H9 (cell line): ENCODE measurements at regions not wholly inside any gene's neighbourhood (a gene's known extent, or its start where the extent isn't known, plus 50 kb on each side); places are given as distances from the start of the nearest gene placed in this dataset.

Experiments
- DNase-seq: peaks from one replicate; pipeline ENCODE4 v3.0.0-alpha.2; 2017
- H2AFZ ChIP-seq: one replicate; pipeline ENCODE4 v1.6.1; 2013; ENCODE audit warnings: mild to moderate bottlenecking, low read length, control low read depth, moderate library complexity
- H2AK5ac ChIP-seq: 2 replicates; pipeline ENCODE4 v1.6.1; 2013; ENCODE audit warnings: low read length, control low read depth, mixed read lengths; ENCODE audit not compliant: insufficient read length
- H2BK120ac ChIP-seq: one replicate; pipeline ENCODE4 v1.6.1; 2013; ENCODE audit warnings: low read depth, mild to moderate bottlenecking, low read length, control low read depth, inconsistent platforms; ENCODE audit not compliant: poor library complexity, severe bottlenecking
- H2BK12ac ChIP-seq: 2 replicates; pipeline ENCODE4 v1.6.1; 2013; ENCODE audit warnings: low read length, control low read depth, mixed read lengths, low read depth; ENCODE audit not compliant: insufficient read length
- H2BK15ac ChIP-seq: 2 replicates; pipeline ENCODE4 v1.6.1; 2013; ENCODE audit warnings: low read depth, low read length, control low read depth
- H2BK20ac ChIP-seq: one replicate; pipeline ENCODE4 v1.6.1; 2013; ENCODE audit warnings: low read depth, mild to moderate bottlenecking, low read length, control low read depth, inconsistent platforms; ENCODE audit not compliant: poor library complexity, severe bottlenecking
- H2BK5ac ChIP-seq: 2 replicates; pipeline ENCODE4 v1.6.1; 2013; ENCODE audit warnings: low read length, control low read depth, mixed read lengths; ENCODE audit not compliant: insufficient read length
- H3K14ac ChIP-seq: 2 replicates; pipeline ENCODE4 v1.6.1; 2013; ENCODE audit warnings: low read length, control low read depth; ENCODE audit not compliant: insufficient read depth
- H3K18ac ChIP-seq: 2 replicates; pipeline ENCODE4 v1.6.1; 2013; ENCODE audit warnings: low read depth, mild to moderate bottlenecking, mixed read lengths, low read length, control low read depth; ENCODE audit not compliant: insufficient read length
- H3K23ac ChIP-seq: 2 replicates; pipeline ENCODE4 v1.6.1; 2013; ENCODE audit warnings: low read length, control low read depth, mixed read lengths, low read depth; ENCODE audit not compliant: insufficient read length
- H3K23me2 ChIP-seq: 2 replicates; pipeline ENCODE4 v1.6.1; 2013; ENCODE audit warnings: low read depth, mild to moderate bottlenecking, mixed read lengths, low read length, control low read depth; ENCODE audit not compliant: insufficient read length, poor library complexity, severe bottlenecking
- H3K27ac ChIP-seq: 2 replicates; pipeline ENCODE4 v1.5.1; 2013; ENCODE audit warnings: low read length, control low read depth, mixed read lengths, low read depth; ENCODE audit not compliant: insufficient read length
- H3K27me3 ChIP-seq: 2 replicates; pipeline ENCODE4 v1.6.1; 2013; ENCODE audit warnings: low read length, control low read depth, inconsistent platforms; ENCODE audit not compliant: insufficient read depth
- H3K4ac ChIP-seq: 2 replicates; pipeline ENCODE4 v1.6.1; 2013; ENCODE audit warnings: low read depth, mild to moderate bottlenecking, control low read depth, inconsistent platforms, low read length, moderate library complexity
- H3K4me1 ChIP-seq: 2 replicates; pipeline ENCODE4 v1.6.1; 2013; ENCODE audit warnings: low read length, control low read depth, inconsistent platforms; ENCODE audit not compliant: insufficient read depth
- H3K4me2 ChIP-seq: 2 replicates; pipeline ENCODE4 v1.6.1; 2013; ENCODE audit warnings: low read length, control low read depth, mixed read lengths; ENCODE audit not compliant: insufficient read length, insufficient read depth
- H3K56ac ChIP-seq: 2 replicates; pipeline ENCODE4 v1.6.1; 2013; ENCODE audit warnings: low read depth, mild to moderate bottlenecking, mixed read lengths, low read length, control low read depth; ENCODE audit not compliant: insufficient read length
- H3K79me1 ChIP-seq: 2 replicates; pipeline ENCODE4 v1.6.1; 2013; ENCODE audit warnings: low read depth, mild to moderate bottlenecking, moderate library complexity, low read length, control low read depth, inconsistent platforms; ENCODE audit not compliant: insufficient read depth, poor library complexity, severe bottlenecking
- H3K79me2 ChIP-seq: 2 replicates; pipeline ENCODE4 v1.6.1; 2013; ENCODE audit warnings: low read length, control low read depth, inconsistent platforms; ENCODE audit not compliant: insufficient read depth
- H3K9ac ChIP-seq: 2 replicates; pipeline ENCODE4 v1.6.1; 2013; ENCODE audit warnings: low read length, control low read depth, mixed read lengths; ENCODE audit not compliant: insufficient read length; ENCODE audit errors: extremely low read depth
- H3K9me3 ChIP-seq: one replicate; pipeline ENCODE4 v1.6.1; 2013; ENCODE audit warnings: low read depth, low read length, inconsistent platforms; ENCODE audit not compliant: control insufficient read depth
- H3T11ph ChIP-seq: one replicate; pipeline ENCODE4 v1.6.1; 2013; ENCODE audit warnings: mild to moderate bottlenecking, low read length, control low read depth, inconsistent platforms
- H4K20me1 ChIP-seq: one replicate; pipeline ENCODE4 v1.6.1; 2013; ENCODE audit not compliant: control insufficient read depth, insufficient read length, insufficient read depth
- H4K5ac ChIP-seq: 2 replicates; pipeline ENCODE4 v1.6.1; 2013; ENCODE audit warnings: low read depth, mild to moderate bottlenecking, mixed read lengths, low read length, control low read depth; ENCODE audit not compliant: insufficient read length
- H4K8ac ChIP-seq: replicated peaks from 2 replicates; pipeline ENCODE4 v1.6.1; 2013; ENCODE audit warnings: low read length, control low read depth, mixed read lengths, low read depth; ENCODE audit not compliant: insufficient read length
- H4K91ac ChIP-seq: 2 replicates; pipeline ENCODE4 v1.6.1; 2013; ENCODE audit warnings: low read depth, mild to moderate bottlenecking, moderate library complexity, mixed read lengths, low read length, control low read depth; ENCODE audit not compliant: insufficient read length
- H3K27ac Mint-ChIP-seq, 3 experiments: 2 replicates in 2 of 3; 3 replicates in 1 of 3; pipeline ENCODE4 v1.8.0; 2020 to 2021; ENCODE audit warnings: mixed read lengths in 3 of 3, mild to moderate bottlenecking in 1 of 3, moderate library complexity in 1 of 3
- H3K27me3 Mint-ChIP-seq: 2 replicates; pipeline ENCODE4 v1.8.0; 2021; ENCODE audit warnings: low read depth, mild to moderate bottlenecking, moderate library complexity, mixed read lengths
- H3K36me3 Mint-ChIP-seq, 3 experiments: 2 replicates in 2 of 3; 3 replicates in 1 of 3; pipeline ENCODE4 v1.8.0; 2020 to 2021; ENCODE audit warnings: low read depth in 3 of 3, mixed read lengths in 3 of 3; ENCODE audit not compliant: insufficient read depth in 1 of 3
- H3K4me1 Mint-ChIP-seq, 2 experiments: 2 replicates each; pipeline ENCODE4 v1.8.0; 2020; ENCODE audit warnings: mixed read lengths in 2 of 2
- H3K4me3 Mint-ChIP-seq, 2 experiments: 2 replicates in 1 of 2; 3 replicates in 1 of 2; pipeline ENCODE4 v1.8.0; 2020 to 2021; ENCODE audit warnings: mild to moderate bottlenecking in 2 of 2, mixed read lengths in 2 of 2, moderate library complexity in 1 of 2
- H3K9me3 Mint-ChIP-seq, 2 experiments: 2 replicates in 1 of 2; 3 replicates in 1 of 2; pipeline ENCODE4 v1.8.0; 2020; ENCODE audit warnings: mild to moderate bottlenecking in 2 of 2, mixed read lengths in 2 of 2, moderate library complexity in 1 of 2
- whole genome bisulfite sequencing: extraction: QIAGEN DNeasy Blood & Tissue Kit; methylation state at CpG from one replicate; pipeline ENCODE4 v1.1.7; 2013; ENCODE audit warnings: missing lambda C conversion rate, low lambda C conversion rate, mixed read lengths; ENCODE audit not compliant: insufficient read length; ENCODE audit errors: extremely low coverage; 5-methylcytosine and 5-hydroxymethylcytosine counted together
- TF ChIP-seq, protein P1 (sequence below): fragments of 200-600 bp; sonication (generic); conservative IDR thresholded peaks from 3 replicates; pipeline ENCODE4 v1.8.0; 2021; ENCODE audit warnings: antibody characterized with exemption, mild to moderate bottlenecking

DNA sequence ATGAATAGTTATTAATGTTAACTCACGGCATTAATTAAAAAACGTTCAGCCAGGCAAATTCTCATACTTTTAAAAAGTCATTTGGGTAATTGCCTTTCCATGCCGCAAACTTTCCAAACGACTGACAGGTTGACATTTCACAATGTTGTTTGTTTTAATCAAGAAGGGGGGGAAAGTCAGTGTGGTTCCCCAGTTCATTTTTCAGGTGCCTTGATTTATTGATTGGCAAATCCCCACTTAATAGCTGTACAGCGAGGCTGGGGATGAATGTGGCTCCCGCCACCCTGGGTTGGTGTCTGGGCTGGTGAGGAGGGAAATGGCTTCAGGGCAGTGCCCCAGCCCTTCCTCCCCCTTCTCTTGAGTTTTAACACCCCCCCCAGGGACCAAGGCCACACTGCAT, 318.0 kb downstream of the SOX9 start:
- Histone ChIP-seq H3K9ac (no peak overlapping the region), H3K4me1 (no peaks in the 10 kb centered on the region), H3K4me2 (no peak overlapping the region), H4K91ac (no peak overlapping the region), H4K5ac (no peak overlapping the region), H4K20me1 (no peaks in the 10 kb centered on the region), H3K18ac (no peak overlapping the region), H3K4ac (no peak overlapping the region), H3K27ac (no peak overlapping the region), H3K56ac (no peak overlapping the region), H2AFZ (no peak overlapping the region), H3K9me3 (no peaks in the 10 kb centered on the region), H2BK15ac (no peak overlapping the region), H3K27me3 (no peaks in the 10 kb centered on the region), H3K23ac (no peak overlapping the region), H2BK20ac (no peak overlapping the region), H3K79me2 (no peaks in the 10 kb centered on the region), H2AK5ac (no peak overlapping the region), H2BK5ac (no peak overlapping the region), H3K14ac (no peak overlapping the region), H4K8ac (no peak overlapping the region), H3T11ph (no peak overlapping the region), H2BK12ac (no peak overlapping the region), H3K79me1 (no peaks in the 10 kb centered on the region), H3K23me2 (no peaks in the 10 kb centered on the region), H2BK120ac (no peak overlapping the region)
- H3K4me1 Mint-ChIP-seq, result no peaks in the 10 kb centered on the region
- H3K9me3 Mint-ChIP-seq, result peaks cover 5 to 11% of the 10 kb centered on the region in 2 experiments
- TF ChIP-seq, protein P1, sequence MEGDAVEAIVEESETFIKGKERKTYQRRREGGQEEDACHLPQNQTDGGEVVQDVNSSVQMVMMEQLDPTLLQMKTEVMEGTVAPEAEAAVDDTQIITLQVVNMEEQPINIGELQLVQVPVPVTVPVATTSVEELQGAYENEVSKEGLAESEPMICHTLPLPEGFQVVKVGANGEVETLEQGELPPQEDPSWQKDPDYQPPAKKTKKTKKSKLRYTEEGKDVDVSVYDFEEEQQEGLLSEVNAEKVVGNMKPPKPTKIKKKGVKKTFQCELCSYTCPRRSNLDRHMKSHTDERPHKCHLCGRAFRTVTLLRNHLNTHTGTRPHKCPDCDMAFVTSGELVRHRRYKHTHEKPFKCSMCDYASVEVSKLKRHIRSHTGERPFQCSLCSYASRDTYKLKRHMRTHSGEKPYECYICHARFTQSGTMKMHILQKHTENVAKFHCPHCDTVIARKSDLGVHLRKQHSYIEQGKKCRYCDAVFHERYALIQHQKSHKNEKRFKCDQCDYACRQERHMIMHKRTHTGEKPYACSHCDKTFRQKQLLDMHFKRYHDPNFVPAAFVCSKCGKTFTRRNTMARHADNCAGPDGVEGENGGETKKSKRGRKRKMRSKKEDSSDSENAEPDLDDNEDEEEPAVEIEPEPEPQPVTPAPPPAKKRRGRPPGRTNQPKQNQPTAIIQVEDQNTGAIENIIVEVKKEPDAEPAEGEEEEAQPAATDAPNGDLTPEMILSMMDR, result no peak
- no peak overlapping the region for H3K4me3 Mint-ChIP-seq
- peaks cover 0 to 10% (median 6%) of the 10 kb centered on the region in 3 experiments; a peak in 5 of 7 replicates for H3K36me3 Mint-ChIP-seq
- H3K27ac Mint-ChIP-seq, result no peak overlapping the region
- no peak for DNase-seq
- peaks cover 5% of the 10 kb centered on the region for H3K27me3 Mint-ChIP-seq
- WGBS, result no CpG with 5 or more reads among the region's 6 CpGs
